Tibial nerve (tissue), 4 donors: ENCODE measurements at regions not wholly inside any gene's neighbourhood (a gene's known extent, or its start where the extent isn't known, plus 50 kb on each side); places are given as distances from the start of the nearest gene placed in this dataset.

Experiments used
- DNase-seq, 2 donors: peaks; one replicate each; pipeline ENCODE4 v3.0.0-alpha.2; 2019; ENCODE audit warnings: low spot score in 2 of 2
- H3K27ac ChIP-seq, 4 donors: fragments of 200-600 bp; sonication (generic) in 3 of 4; one replicate each; pipeline ENCODE4 v1.5.1; 2017 to 2019; ENCODE audit warnings: mild to moderate bottlenecking in 1 of 4
- H3K27me3 ChIP-seq, 2 donors: fragments of 200-600 bp; sonication (generic) in 1 of 2; one replicate each; pipeline versions ENCODE4 v1.5.1 to v1.6.0; 2017 to 2019
- H3K36me3 ChIP-seq, 3 donors: fragments of 200-600 bp; sonication (generic); one replicate each; pipeline ENCODE4 v1.5.1; 2018 to 2019
- H3K4me1 ChIP-seq, 4 donors: fragments of 200-600 bp; sonication (generic) in 3 of 4; one replicate each; pipeline ENCODE4 v1.5.1; 2017 to 2019
- H3K4me3 ChIP-seq, 4 donors: fragments of 200-600 bp; sonication (generic) in 3 of 4; one replicate each; pipeline ENCODE4 v1.5.1; 2017 to 2019; ENCODE audit warnings: mild to moderate bottlenecking in 1 of 4, moderate library complexity in 1 of 4
- H3K9me3 ChIP-seq, 4 donors: fragments of 200-600 bp; sonication (generic) in 3 of 4; one replicate each; pipeline ENCODE4 v1.5.1; 2017 to 2019
- EP300 ChIP-seq, 2 donors: sonication (generic); formaldehyde crosslinking; IDR thresholded peaks; one replicate each; pipeline ENCODE4 v1.6.1; 2017; ENCODE audit warnings: antibody characterized with exemption in 2 of 2, mild to moderate bottlenecking in 1 of 2
- POLR2A ChIP-seq, 2 donors: fragments of 450-650 bp; IDR thresholded peaks; one replicate each; pipeline ENCODE4 v1.6.1; 2017; ENCODE audit warnings: antibody characterized with exemption in 2 of 2, mild to moderate bottlenecking in 2 of 2, moderate library complexity in 2 of 2
- WGBS, 2 donors: methylation state at CpG; one replicate each; pipeline ENCODE4 v1.1.5; 2018; 5-methylcytosine and 5-hydroxymethylcytosine counted together
- TF ChIP-seq, protein P1 (sequence below), 5 experiments: fragments of 200-600 bp in 3 of 5; fragments of 450-650 bp in 2 of 5; sonication (generic) in 3 of 5; IDR thresholded peaks; one replicate each; pipeline ENCODE4 v1.5.1; 2016 to 2019; ENCODE audit warnings: antibody characterized with exemption in 5 of 5, mild to moderate bottlenecking in 3 of 5, moderate library complexity in 2 of 5

DNA sequence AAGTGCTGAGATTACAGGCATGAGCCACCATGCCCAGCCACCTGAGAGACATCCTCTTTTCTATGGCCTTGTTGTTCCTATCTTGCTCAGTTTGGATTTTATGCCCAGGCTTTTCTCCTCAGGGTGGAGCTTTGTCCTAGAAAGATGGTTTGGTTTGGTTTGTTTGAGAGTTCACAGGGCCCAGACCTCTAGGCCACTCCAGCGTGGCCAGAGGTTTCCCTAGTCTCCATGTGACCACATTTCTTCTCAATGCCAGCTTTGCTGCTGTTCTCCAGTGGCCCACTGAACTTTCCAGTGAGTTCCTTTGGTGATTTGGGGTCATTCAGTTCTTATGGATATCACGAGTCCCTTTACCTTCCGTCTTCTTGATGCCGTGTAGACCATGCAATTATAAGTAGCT lies 92.6 kb upstream of the SERBP1 start:
- WGBS, 2 donors, result 89 to 93% methylated on average over 4 of the region's 4 CpGs
- Histone ChIP-seq H3K9me3 (no peaks in the 10 kb centered on the region), H3K4me3 (no peak overlapping the region), H3K27me3 (no peaks in the 10 kb centered on the region), H3K27ac (no peak overlapping the region), H3K36me3 (no peaks in the 10 kb centered on the region), H3K4me1 (no peaks in the 10 kb centered on the region)
- no peak for TF ChIP-seq POLR2A (IDR thresholded peaks at IDR 0.05)
- TF ChIP-seq, protein P1, sequence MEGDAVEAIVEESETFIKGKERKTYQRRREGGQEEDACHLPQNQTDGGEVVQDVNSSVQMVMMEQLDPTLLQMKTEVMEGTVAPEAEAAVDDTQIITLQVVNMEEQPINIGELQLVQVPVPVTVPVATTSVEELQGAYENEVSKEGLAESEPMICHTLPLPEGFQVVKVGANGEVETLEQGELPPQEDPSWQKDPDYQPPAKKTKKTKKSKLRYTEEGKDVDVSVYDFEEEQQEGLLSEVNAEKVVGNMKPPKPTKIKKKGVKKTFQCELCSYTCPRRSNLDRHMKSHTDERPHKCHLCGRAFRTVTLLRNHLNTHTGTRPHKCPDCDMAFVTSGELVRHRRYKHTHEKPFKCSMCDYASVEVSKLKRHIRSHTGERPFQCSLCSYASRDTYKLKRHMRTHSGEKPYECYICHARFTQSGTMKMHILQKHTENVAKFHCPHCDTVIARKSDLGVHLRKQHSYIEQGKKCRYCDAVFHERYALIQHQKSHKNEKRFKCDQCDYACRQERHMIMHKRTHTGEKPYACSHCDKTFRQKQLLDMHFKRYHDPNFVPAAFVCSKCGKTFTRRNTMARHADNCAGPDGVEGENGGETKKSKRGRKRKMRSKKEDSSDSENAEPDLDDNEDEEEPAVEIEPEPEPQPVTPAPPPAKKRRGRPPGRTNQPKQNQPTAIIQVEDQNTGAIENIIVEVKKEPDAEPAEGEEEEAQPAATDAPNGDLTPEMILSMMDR (IDR thresholded peaks at IDR 0.05), result no peak
- TF ChIP-seq EP300 (IDR thresholded peaks at IDR 0.05), result no peak
- DNase-seq, result no peak

DNA sequence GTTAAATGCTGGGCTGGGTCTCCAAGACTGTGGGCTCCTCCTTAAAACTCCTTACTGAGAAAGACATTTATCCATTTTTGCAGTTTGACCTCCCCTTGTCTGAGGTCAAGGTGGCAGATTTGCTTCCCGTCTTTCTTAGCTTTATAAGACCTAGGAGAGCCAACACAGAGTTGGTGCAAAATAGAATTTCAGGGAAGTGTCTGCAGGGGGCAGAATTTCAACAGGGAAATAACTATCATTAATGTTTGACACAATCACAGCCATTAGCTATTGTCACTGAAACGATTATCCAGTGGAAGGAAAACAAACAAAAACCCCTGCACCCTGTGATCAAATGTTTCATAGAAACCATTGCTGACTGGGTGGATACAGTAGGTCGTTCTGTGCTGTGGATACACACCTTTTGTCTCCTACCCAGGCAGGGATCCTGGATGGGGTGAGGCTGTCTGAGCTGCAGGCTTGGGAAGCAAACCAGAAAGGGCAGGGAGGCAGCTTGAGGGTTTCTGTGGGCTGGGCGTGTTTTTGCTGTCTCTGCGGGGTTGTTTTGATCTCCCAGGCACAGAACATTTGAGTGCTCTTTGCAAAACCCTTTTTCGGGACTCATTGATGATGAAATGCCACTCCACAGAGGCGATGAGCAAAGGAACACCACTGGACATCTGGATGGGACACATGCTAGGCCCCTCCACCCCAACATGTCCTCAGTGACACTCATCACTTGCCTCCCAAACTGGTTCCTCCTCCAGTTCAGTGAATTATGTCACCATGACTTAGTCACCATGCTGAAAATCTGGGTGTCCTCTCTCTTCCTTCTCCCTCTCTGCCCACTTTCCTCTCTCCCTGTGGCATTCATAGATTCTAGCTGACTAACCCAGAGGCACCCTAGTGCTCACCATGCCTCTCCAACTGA lies 94.2 kb upstream of the SERBP1 start:
- no peaks in the 10 kb centered on the region for H3K27me3 ChIP-seq
- no peaks in the 10 kb centered on the region for H3K36me3 ChIP-seq
- TF ChIP-seq, protein P1 (IDR thresholded peaks at IDR 0.05), result no peak
- no peak for TF ChIP-seq EP300 (IDR thresholded peaks at IDR 0.05)
- no peak for TF ChIP-seq POLR2A (IDR thresholded peaks at IDR 0.05)
- WGBS, 2 donors, result 59 to 60% methylated on average over 7 of the region's 7 CpGs
- H3K4me1 ChIP-seq, result no peaks in the 10 kb centered on the region
- no peak overlapping the region for H3K4me3 ChIP-seq
- H3K9me3 ChIP-seq, result no peaks in the 10 kb centered on the region
- H3K27ac ChIP-seq, result no peak overlapping the region
- DNase-seq, result no peak

DNA sequence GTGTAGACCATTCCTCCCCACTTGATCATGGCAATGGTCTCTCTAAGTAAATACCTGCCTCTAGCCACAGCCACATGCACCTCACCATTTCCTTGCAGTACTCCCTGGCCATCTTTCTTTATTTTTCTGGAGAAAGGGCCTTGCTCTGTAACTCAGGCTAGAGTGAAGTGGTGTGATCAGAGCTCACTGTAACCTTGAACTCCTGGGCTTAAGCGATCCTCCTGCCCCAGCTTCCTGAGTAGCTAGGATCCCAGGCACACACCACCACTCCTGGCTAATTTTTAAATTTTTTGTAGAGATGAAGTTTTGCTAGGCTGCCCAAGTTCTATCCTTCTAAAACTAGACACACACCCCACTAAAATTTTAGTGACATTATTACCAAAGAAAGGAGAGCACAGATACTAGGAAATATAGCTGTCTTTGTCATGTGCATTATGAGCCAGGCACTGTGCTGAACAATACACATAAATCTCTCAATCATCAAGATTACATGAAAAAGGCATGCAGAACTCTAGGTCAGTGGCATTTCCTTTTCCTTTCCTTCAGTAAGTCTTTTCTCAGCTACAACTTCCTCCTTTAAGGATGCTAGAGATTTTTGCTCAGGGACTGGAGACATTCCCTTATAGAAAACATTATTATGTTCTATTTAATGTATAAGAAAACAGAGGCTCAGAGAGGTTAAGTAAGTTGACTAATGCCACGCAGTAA lies 95.0 kb upstream of the SERBP1 start:
- no peaks in the 10 kb centered on the region for H3K9me3 ChIP-seq
- H3K27ac ChIP-seq, result no peak overlapping the region
- no peaks in the 10 kb centered on the region for H3K27me3 ChIP-seq
- H3K36me3 ChIP-seq, result no peaks in the 10 kb centered on the region
- TF ChIP-seq, protein P1 (IDR thresholded peaks at IDR 0.05), result no peak
- TF ChIP-seq POLR2A (IDR thresholded peaks at IDR 0.05) (no peak), EP300 (IDR thresholded peaks at IDR 0.05) (no peak)
- 86 to 93% methylated on average over 2 of the region's 2 CpGs for WGBS, 2 donors
- H3K4me3 ChIP-seq, result no peak overlapping the region
- H3K4me1 ChIP-seq, result no peaks in the 10 kb centered on the region
- no peak for DNase-seq

DNA sequence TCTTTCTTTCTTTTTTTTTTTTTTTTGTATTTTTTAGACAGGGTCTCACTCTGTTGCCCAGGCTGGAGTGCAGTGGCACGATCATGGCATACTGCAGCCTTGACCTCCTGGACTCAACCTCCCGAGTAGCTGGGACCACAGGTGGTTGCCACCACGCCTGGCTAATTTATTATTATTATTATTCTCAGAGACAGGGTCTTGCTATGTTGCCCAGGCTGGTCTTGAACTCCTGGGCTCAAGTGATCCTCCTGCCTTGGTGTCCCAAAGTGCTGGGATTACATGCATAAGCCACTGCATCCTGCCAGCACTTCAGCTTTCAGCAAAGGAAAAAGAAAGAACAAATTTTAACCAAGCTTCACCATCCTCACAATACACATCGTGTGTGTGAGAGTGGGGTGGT lies 97.9 kb upstream of the SERBP1 start:
- H3K27ac ChIP-seq, result no peak overlapping the region
- 75 to 80% methylated on average over 4 of the region's 4 CpGs for WGBS, 2 donors
- H3K36me3 ChIP-seq, result no peaks in the 10 kb centered on the region
- TF ChIP-seq POLR2A (IDR thresholded peaks at IDR 0.05) (no peak), EP300 (IDR thresholded peaks at IDR 0.05) (no peak)
- TF ChIP-seq, protein P1 (IDR thresholded peaks at IDR 0.05), result no peak
- H3K9me3 ChIP-seq, result no peaks in the 10 kb centered on the region
- H3K4me1 ChIP-seq, result peaks cover 0 to 5% (median 0%) of the 10 kb centered on the region in 4 donors
- no peak for DNase-seq
- no peaks in the 10 kb centered on the region for H3K27me3 ChIP-seq
- H3K4me3 ChIP-seq, result no peak overlapping the region

DNA sequence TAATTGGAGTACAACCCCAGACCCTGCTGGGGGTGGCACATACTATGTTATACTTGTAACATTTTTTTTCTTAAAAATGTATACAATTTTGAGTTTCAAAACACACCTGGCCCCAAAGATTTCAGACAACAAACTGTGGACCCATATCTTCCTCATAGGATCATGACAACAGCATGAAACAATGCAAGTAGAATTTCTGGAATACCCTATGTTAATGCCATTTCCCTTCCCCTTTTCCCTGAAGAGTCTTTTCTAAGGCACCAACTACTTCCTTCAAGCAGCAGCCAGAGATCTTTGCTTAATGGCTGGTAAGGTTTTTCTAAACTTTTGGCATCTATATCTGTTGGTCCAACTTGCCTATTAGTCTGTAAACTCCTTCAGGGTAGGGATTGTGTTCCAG lies 99.9 kb upstream of the SERBP1 start:
- no peak overlapping the region for H3K4me3 ChIP-seq
- no peaks in the 10 kb centered on the region for H3K9me3 ChIP-seq
- no peaks in the 10 kb centered on the region for H3K36me3 ChIP-seq
- peaks cover 0 to 7% (median 0%) of the 10 kb centered on the region in 4 donors for H3K4me1 ChIP-seq
- H3K27ac ChIP-seq, result no peak overlapping the region
- H3K27me3 ChIP-seq, result no peaks in the 10 kb centered on the region
- TF ChIP-seq EP300 (IDR thresholded peaks at IDR 0.05) (no peak), POLR2A (IDR thresholded peaks at IDR 0.05) (no peak)
- TF ChIP-seq, protein P1 (IDR thresholded peaks at IDR 0.05), result no peak
- no peak for DNase-seq
